ENCODE measurements at regions not wholly inside any gene's neighbourhood (a gene's known extent, or its start where the extent isn't known, plus 50 kb on each side); places are given as distances from the start of the nearest gene placed in this dataset.

DNA sequence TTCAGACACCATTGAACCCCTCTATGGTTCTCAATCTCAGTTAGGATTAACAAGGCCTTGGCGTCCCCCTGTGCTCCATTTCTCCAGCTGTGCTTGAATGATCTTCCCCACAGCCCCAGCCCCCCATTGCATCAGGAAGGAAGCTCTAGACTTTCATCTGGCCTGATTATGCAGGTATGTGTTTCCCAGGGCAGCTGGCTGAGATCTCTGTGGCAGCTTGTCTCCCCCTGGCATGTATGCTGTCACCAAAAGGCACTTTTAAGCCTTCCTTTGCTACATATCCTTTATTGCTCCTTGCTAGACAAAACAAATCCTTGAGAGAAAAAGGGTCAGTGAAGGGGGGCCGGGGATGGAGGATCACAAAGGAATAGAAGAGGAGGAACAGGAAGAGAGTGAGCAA lies 1056.0 kb upstream of the SLIT2 start:
- no peak for TF ChIP-seq EZH2phosphoT487 (IDR thresholded peaks at IDR 0.05; ENCODE audit: borderline replicate concordance)
- TF ChIP-seq, protein P1, sequence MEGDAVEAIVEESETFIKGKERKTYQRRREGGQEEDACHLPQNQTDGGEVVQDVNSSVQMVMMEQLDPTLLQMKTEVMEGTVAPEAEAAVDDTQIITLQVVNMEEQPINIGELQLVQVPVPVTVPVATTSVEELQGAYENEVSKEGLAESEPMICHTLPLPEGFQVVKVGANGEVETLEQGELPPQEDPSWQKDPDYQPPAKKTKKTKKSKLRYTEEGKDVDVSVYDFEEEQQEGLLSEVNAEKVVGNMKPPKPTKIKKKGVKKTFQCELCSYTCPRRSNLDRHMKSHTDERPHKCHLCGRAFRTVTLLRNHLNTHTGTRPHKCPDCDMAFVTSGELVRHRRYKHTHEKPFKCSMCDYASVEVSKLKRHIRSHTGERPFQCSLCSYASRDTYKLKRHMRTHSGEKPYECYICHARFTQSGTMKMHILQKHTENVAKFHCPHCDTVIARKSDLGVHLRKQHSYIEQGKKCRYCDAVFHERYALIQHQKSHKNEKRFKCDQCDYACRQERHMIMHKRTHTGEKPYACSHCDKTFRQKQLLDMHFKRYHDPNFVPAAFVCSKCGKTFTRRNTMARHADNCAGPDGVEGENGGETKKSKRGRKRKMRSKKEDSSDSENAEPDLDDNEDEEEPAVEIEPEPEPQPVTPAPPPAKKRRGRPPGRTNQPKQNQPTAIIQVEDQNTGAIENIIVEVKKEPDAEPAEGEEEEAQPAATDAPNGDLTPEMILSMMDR (conservative IDR thresholded peaks at IDR 0.05; ENCODE audit: low read length) = no peak
- H3K79me2 ChIP-seq (ENCODE audit: insufficient read depth, low read length) = no peaks in the 10 kb centered on the region

DNA sequence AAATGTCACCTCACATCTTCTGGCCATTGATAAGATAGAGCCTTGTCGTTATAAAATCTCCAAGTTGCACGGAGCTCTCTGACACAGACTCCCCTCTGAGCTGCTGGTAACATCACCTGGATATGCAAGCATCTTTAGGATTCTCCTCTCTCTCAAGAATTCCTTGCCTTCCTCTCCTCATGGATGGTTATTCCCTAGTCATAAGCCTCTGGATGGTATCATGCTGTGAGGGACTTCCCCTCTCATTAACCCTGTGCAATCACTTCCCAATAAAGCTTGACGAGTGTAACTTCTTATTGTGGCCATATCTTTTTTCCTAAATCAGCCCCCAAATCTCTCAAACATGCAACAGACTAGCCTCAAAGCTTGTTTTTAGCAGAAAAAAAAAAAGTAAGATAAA lies 1057.0 kb upstream of the SLIT2 start:
- no peak overlapping the region for H3K4me3 ChIP-seq (ENCODE audit: low read length, poor library complexity, severe bottlenecking)
- H3K36me3 ChIP-seq (ENCODE audit: insufficient read depth, low read length) = no peaks in the 10 kb centered on the region
- no peak overlapping the region for H2AFZ ChIP-seq (ENCODE audit: low read length)
- H3K9me3 ChIP-seq (ENCODE audit: insufficient read depth, low read depth, low read length) = no peaks in the 10 kb centered on the region
- no peaks in the 10 kb centered on the region for H3K9me2 ChIP-seq (replicated peaks; ENCODE audit: low read depth, low read length)
- H3F3A ChIP-seq (ENCODE audit: low read depth) = no peaks in the 10 kb centered on the region
- H4K20me1 ChIP-seq (ENCODE audit: insufficient read depth, low read length, poor library complexity, severe bottlenecking) = no peaks in the 10 kb centered on the region
- H3K4me2 ChIP-seq (ENCODE audit: low read depth, low read length, poor library complexity, severe bottlenecking) = no peak overlapping the region
- no peak overlapping the region for H3K9ac ChIP-seq (ENCODE audit: low read depth, low read length, poor library complexity, severe bottlenecking)
- TF ChIP-seq, protein P1 (conservative IDR thresholded peaks at IDR 0.05; ENCODE audit: low read length) = no peak
- no peak for TF ChIP-seq EZH2phosphoT487 (IDR thresholded peaks at IDR 0.05; ENCODE audit: borderline replicate concordance)
- no peaks in the 10 kb centered on the region for H3K79me2 ChIP-seq (ENCODE audit: insufficient read depth, low read length)
- H3K4me1 ChIP-seq (ENCODE audit: insufficient read depth, low read length, poor library complexity, severe bottlenecking) = no peaks in the 10 kb centered on the region
- no peaks in the 10 kb centered on the region for H3K27me3 ChIP-seq (ENCODE audit: insufficient read depth, low read length, poor library complexity, severe bottlenecking)

More for the DNA sequence above, 1056.0 kb upstream of the SLIT2 start:
- Histone ChIP-seq H3K4me2 (ENCODE audit: low read depth, low read length, poor library complexity, severe bottlenecking) (no peak overlapping the region), H3K4me1 (ENCODE audit: insufficient read depth, low read length, poor library complexity, severe bottlenecking) (no peaks in the 10 kb centered on the region), H4K20me1 (ENCODE audit: insufficient read depth, low read length, poor library complexity, severe bottlenecking) (no peaks in the 10 kb centered on the region), H3K27me3 (ENCODE audit: insufficient read depth, low read length, poor library complexity, severe bottlenecking) (no peaks in the 10 kb centered on the region), H3K9me3 (ENCODE audit: insufficient read depth, low read depth, low read length) (no peaks in the 10 kb centered on the region), H3K4me3 (ENCODE audit: low read length, poor library complexity, severe bottlenecking) (no peak overlapping the region), H2AFZ (ENCODE audit: low read length) (no peak overlapping the region), H3K9me2 (replicated peaks; ENCODE audit: low read depth, low read length) (no peaks in the 10 kb centered on the region), H3F3A (ENCODE audit: low read depth) (no peaks in the 10 kb centered on the region), H3K36me3 (ENCODE audit: insufficient read depth, low read length) (no peaks in the 10 kb centered on the region), H3K9ac (ENCODE audit: low read depth, low read length, poor library complexity, severe bottlenecking) (no peak overlapping the region)

DNA sequence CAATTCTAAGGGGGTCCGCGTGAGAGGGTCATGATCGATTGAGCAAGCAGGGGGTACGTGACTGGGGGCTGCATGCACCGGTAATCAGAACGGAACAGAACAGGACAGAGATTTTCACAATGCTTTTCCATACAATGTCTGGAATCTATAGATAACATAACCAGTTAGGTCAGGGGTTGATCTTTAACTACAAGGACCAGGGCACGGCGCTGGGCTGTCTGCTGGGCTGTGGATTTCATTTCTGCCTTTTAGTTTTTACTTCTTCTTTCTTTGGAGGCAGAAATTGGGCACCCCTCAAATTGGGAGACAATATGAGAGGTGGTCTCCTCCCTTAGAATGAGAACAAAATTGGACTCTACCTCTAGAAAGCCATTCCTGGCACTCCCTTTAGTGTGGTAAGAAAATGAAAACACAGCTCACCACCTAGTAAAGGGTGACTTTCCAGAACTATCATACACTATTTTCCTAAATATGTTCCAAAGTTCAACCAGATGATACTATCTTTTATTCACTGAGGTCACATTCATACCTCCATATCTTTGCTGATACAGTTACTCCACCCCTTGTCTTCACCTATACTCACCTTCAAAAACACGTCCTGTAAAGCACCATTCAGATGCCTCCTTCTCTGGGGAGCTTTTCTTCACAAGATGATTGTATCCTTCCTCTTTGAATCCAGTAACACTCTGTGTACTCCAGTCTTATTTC lies 1058.3 kb upstream of the SLIT2 start:
- no peaks in the 10 kb centered on the region for H3K9me2 ChIP-seq (replicated peaks; ENCODE audit: low read depth, low read length)
- H3F3A ChIP-seq (ENCODE audit: low read depth) = no peaks in the 10 kb centered on the region
- no peaks in the 10 kb centered on the region for H3K9me3 ChIP-seq (ENCODE audit: insufficient read depth, low read depth, low read length)
- TF ChIP-seq EZH2phosphoT487 (IDR thresholded peaks at IDR 0.05; ENCODE audit: borderline replicate concordance) = no peak
- TF ChIP-seq, protein P1 (conservative IDR thresholded peaks at IDR 0.05; ENCODE audit: low read length) = no peak
- H3K79me2 ChIP-seq (ENCODE audit: insufficient read depth, low read length) = no peaks in the 10 kb centered on the region
- no peak overlapping the region for H3K4me2 ChIP-seq (ENCODE audit: low read depth, low read length, poor library complexity, severe bottlenecking)
- no peak overlapping the region for H2AFZ ChIP-seq (ENCODE audit: low read length)
- no peaks in the 10 kb centered on the region for H3K4me1 ChIP-seq (ENCODE audit: insufficient read depth, low read length, poor library complexity, severe bottlenecking)
- H3K9ac ChIP-seq (ENCODE audit: low read depth, low read length, poor library complexity, severe bottlenecking) = no peak overlapping the region
- no peaks in the 10 kb centered on the region for H3K36me3 ChIP-seq (ENCODE audit: insufficient read depth, low read length)
- H3K4me3 ChIP-seq (ENCODE audit: low read length, poor library complexity, severe bottlenecking) = no peak overlapping the region
- no peaks in the 10 kb centered on the region for H4K20me1 ChIP-seq (ENCODE audit: insufficient read depth, low read length, poor library complexity, severe bottlenecking)
- no peaks in the 10 kb centered on the region for H3K27me3 ChIP-seq (ENCODE audit: insufficient read depth, low read length, poor library complexity, severe bottlenecking)

Measured in Loucy (cell line).